HFFc6 (cell line): ENCODE measurements at regions not wholly inside any gene's neighbourhood (a gene's known extent, or its start where the extent isn't known, plus 50 kb on each side); places are given as distances from the start of the nearest gene placed in this dataset.
"Not testable (repeated sequence)": the region's sequence is repeated elsewhere in the genome, so short reads cannot be mapped to it uniquely, and the experiment has no call there.

ENCODE experiments used
- DNase-seq: peaks from one replicate; pipeline ENCODE4 v3.0.0-alpha.2; 2018
- H3K27ac Mint-ChIP-seq: 2 replicates; pipeline ENCODE4 v1.8.0; 2020; ENCODE audit warnings: mild to moderate bottlenecking, mixed read lengths
- H3K27me3 Mint-ChIP-seq: 2 replicates; pipeline ENCODE4 v1.8.0; 2021; ENCODE audit warnings: mild to moderate bottlenecking, moderate library complexity, mixed read lengths; ENCODE audit not compliant: insufficient read depth
- H3K36me3 Mint-ChIP-seq: 2 replicates; pipeline ENCODE4 v1.8.0; 2021; ENCODE audit warnings: low read depth, mixed read lengths
- H3K4me1 Mint-ChIP-seq: 2 replicates; pipeline ENCODE4 v1.8.0; 2020; ENCODE audit warnings: low read depth, mixed read lengths
- H3K4me3 Mint-ChIP-seq: 2 replicates; pipeline ENCODE4 v1.8.0; 2020; ENCODE audit warnings: mild to moderate bottlenecking, moderate library complexity, mixed read lengths
- H3K9me3 Mint-ChIP-seq: 2 replicates; pipeline ENCODE4 v1.8.0; 2020; ENCODE audit warnings: mild to moderate bottlenecking, mixed read lengths
- CTCF ChIP-seq: fragments of 200-600 bp; sonication (generic); IDR thresholded peaks from 2 replicates; pipeline ENCODE4 v1.5.0; 2021; ENCODE audit warnings: antibody characterized with exemption, mild to moderate bottlenecking

GRCh38 chr7:149692557-149692982 is 80.8 kb downstream of the ZNF467 start:
- no peak overlapping the region for H3K4me3 Mint-ChIP-seq
- H3K27me3 Mint-ChIP-seq = peaks cover 17% of the 10 kb centered on the region
- DNase-seq = no peak
- H3K4me1 Mint-ChIP-seq = no peaks in the 10 kb centered on the region
- H3K9me3 Mint-ChIP-seq = peaks cover 6% of the 10 kb centered on the region; the same call in 1 of the 2 replicates
- H3K27ac Mint-ChIP-seq = no peak overlapping the region
- no peak for TF ChIP-seq CTCF
- H3K36me3 Mint-ChIP-seq = no peaks in the 10 kb centered on the region

GRCh38 chr7:149692056-149692455 is 81.3 kb downstream of the ZNF467 start:
- no peaks in the 10 kb centered on the region for H3K36me3 Mint-ChIP-seq
- peaks cover 17% of the 10 kb centered on the region for H3K27me3 Mint-ChIP-seq
- no peak for DNase-seq
- no peak overlapping the region for H3K27ac Mint-ChIP-seq
- H3K9me3 Mint-ChIP-seq = peaks cover 1% of the 10 kb centered on the region; the same call in 1 of the 2 replicates
- H3K4me1 Mint-ChIP-seq = no peaks in the 10 kb centered on the region
- H3K4me3 Mint-ChIP-seq = no peak overlapping the region
- no peak for TF ChIP-seq CTCF

DNA sequence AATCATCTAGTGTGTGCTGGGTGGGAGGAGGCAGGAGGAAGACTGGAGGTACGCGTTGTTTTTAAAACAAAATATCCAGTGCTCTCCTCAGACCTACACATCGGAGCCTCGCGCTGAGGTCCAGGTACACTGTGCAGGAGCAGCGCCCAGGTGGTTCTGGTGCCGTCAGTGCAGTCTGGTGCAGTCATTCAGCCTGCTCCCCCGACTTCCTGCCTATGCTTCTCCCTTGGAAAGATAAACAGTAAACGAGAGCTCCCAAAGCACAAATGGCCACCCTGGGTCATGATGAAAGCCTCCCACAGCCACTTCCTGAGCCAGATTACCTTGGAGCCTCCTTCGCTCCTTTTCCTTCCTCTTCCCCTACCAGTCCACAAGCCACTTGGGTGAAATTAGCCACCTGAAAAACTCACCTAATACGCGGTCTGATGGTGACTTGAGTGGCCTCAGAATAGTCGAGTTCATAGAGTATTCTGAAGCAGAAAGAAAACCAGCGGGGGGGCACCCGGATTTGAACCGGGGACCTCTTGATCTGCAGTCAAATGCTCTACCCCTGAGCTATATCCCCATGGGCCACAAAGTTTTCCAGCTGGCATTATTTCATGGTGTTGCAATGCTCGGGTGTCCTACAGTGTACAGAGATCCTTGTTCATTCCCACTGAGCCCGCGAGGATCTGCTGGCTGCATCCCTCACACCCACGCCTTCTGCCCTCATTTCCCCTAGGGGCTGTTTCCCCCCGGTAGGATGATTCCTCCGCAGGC is 82.5 kb downstream of the ZNF467 start:
- H3K9me3 Mint-ChIP-seq = no peaks in the 10 kb centered on the region
- DNase-seq = peak; percentile 93
- H3K27ac Mint-ChIP-seq = no peak overlapping the region
- no peaks in the 10 kb centered on the region for H3K36me3 Mint-ChIP-seq
- H3K4me1 Mint-ChIP-seq = peaks cover 8% of the 10 kb centered on the region; the same call in 1 of the 2 replicates
- peaks cover 16% of the 10 kb centered on the region for H3K27me3 Mint-ChIP-seq
- peak overlapping the region; percentile 69; the same call in 1 of the 2 replicates for H3K4me3 Mint-ChIP-seq
- no peak for TF ChIP-seq CTCF

DNA sequence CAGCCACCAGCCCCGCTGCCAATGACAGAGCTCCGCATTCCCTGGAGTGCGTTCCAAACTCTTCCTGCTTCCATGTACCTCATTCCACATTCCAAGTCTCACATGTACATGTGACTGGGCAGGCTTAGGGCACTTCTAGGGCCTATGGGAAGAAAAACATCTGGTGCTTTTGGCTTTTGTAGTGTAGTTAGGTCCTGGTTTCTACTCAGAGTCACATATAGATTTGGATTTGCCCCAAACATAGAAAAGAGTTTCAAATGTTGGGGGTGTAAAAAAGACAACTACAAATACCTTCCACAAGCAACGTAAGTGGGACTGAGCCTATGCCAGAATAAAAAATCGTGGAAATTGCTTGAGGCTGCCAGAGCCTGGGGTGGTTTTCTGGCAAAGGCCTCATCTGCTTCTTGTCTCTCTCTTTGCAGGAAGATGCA is 84.1 kb downstream of the ZNF467 start:
- H3K4me1 Mint-ChIP-seq = peaks cover 11% of the 10 kb centered on the region; the same call in 1 of the 2 replicates
- H3K27me3 Mint-ChIP-seq = peaks cover 13% of the 10 kb centered on the region
- no peaks in the 10 kb centered on the region for H3K9me3 Mint-ChIP-seq
- H3K27ac Mint-ChIP-seq = no peak overlapping the region
- no peak for TF ChIP-seq CTCF
- no peak overlapping the region for H3K4me3 Mint-ChIP-seq
- DNase-seq = no peak
- no peaks in the 10 kb centered on the region for H3K36me3 Mint-ChIP-seq

GRCh38 chr7:149688836-149689235 is 84.6 kb downstream of the ZNF467 start:
- Mint-ChIP-seq H3K4me3 (no peak overlapping the region), H3K27ac (no peak overlapping the region), H3K27me3 (peaks cover 13% of the 10 kb centered on the region), H3K4me1 (peaks cover 11% of the 10 kb centered on the region; the same call in 1 of the 2 replicates), H3K9me3 (no peaks in the 10 kb centered on the region), H3K36me3 (no peaks in the 10 kb centered on the region)
- DNase-seq = no peak
- TF ChIP-seq CTCF = no peak

DNA sequence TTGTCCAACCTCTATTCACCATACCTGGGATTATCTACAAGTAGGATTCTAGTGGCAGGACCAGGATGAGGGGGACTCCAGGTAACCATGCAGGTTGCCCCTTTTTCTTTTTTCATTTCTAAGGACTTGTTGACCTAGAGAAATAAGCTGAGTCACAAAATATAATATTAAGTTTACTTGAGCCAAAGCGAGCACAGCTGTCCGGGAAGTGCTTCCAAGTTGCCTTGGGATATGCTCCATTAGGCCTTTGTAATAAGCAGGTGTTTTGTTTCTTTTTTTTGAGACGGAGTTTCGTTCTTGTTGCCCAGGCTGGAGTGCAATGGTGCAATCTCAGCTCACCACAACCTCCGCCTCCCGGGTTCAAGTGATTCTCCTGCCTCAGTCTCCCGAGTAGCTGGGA is 85.6 kb downstream of the ZNF467 start:
- not testable (repeated sequence) for DNase-seq, H3K4me3 Mint-ChIP-seq, H3K27me3 Mint-ChIP-seq, H3K27ac Mint-ChIP-seq, H3K36me3 Mint-ChIP-seq, H3K9me3 Mint-ChIP-seq
- peaks cover 11% of the 10 kb centered on the region; the same call in 1 of the 2 replicates for H3K4me1 Mint-ChIP-seq
